ENCODE measurements at regions not wholly inside any gene's neighbourhood (a gene's known extent, or its start where the extent isn't known, plus 50 kb on each side); places are given as distances from the start of the nearest gene placed in this dataset.

DNA sequence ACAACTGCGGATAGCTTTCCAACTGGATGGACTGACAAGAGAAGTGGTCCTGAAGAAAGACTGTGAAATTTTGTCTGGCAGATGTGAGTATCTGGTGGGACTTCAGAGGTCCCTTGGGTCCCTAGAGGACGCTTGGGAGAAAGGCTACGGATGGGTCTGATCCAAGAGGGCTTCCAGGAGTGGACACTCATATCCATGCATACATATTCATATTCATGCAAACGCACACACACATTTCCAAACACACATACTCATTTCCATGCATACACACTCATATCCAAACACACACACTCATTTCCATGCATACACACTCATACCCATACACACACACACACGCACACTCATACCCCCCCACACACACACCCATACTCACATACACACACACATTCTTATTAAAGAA lies 200.2 kb upstream of the DDX18 start:
- TF ChIP-seq EZH2 (IDR thresholded peaks at IDR 0.05; ENCODE audit: borderline replicate concordance, low read depth, low read length, severe bottlenecking), result no peak
- TF ChIP-seq, protein P1, sequence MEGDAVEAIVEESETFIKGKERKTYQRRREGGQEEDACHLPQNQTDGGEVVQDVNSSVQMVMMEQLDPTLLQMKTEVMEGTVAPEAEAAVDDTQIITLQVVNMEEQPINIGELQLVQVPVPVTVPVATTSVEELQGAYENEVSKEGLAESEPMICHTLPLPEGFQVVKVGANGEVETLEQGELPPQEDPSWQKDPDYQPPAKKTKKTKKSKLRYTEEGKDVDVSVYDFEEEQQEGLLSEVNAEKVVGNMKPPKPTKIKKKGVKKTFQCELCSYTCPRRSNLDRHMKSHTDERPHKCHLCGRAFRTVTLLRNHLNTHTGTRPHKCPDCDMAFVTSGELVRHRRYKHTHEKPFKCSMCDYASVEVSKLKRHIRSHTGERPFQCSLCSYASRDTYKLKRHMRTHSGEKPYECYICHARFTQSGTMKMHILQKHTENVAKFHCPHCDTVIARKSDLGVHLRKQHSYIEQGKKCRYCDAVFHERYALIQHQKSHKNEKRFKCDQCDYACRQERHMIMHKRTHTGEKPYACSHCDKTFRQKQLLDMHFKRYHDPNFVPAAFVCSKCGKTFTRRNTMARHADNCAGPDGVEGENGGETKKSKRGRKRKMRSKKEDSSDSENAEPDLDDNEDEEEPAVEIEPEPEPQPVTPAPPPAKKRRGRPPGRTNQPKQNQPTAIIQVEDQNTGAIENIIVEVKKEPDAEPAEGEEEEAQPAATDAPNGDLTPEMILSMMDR (IDR thresholded peaks at IDR 0.05; ENCODE audit: borderline replicate concordance, extremely low read depth, low read length, poor library complexity, severe bottlenecking), result no peak

Data from DND-41 (cell line).